Hepatocyte (in vitro differentiated cells): ENCODE measurements at regions not wholly inside any gene's neighbourhood (a gene's known extent, or its start where the extent isn't known, plus 50 kb on each side); places are given as distances from the start of the nearest gene placed in this dataset.

ENCODE experiments used
- EZH2 ChIP-seq: fragments of 200-600 bp; sonication (generic); IDR thresholded peaks from 2 replicates; pipeline ENCODE4 v1.6.1; 2016; ENCODE audit warnings: antibody characterized with exemption, mild to moderate bottlenecking, borderline replicate concordance
- EZH2phosphoT487 ChIP-seq: fragments of 200-600 bp; sonication (generic); IDR thresholded peaks from one replicate; pipeline ENCODE4 v1.6.1; 2018; ENCODE audit warnings: antibody characterized with exemption, mild to moderate bottlenecking, low read depth, moderate library complexity; ENCODE audit not compliant: unreplicated experiment, severe bottlenecking
- TF ChIP-seq, protein P1 (sequence below): fragments of 200-600 bp; sonication (generic); IDR thresholded peaks from 2 replicates; pipeline ENCODE4 v1.5.1; 2016; ENCODE audit warnings: antibody characterized with exemption, mild to moderate bottlenecking; ENCODE audit not compliant: poor library complexity

GRCh38 chr9:81832571-81833285 lies 95.5 kb upstream of the SPATA31D4 start:
- TF ChIP-seq, protein P1, sequence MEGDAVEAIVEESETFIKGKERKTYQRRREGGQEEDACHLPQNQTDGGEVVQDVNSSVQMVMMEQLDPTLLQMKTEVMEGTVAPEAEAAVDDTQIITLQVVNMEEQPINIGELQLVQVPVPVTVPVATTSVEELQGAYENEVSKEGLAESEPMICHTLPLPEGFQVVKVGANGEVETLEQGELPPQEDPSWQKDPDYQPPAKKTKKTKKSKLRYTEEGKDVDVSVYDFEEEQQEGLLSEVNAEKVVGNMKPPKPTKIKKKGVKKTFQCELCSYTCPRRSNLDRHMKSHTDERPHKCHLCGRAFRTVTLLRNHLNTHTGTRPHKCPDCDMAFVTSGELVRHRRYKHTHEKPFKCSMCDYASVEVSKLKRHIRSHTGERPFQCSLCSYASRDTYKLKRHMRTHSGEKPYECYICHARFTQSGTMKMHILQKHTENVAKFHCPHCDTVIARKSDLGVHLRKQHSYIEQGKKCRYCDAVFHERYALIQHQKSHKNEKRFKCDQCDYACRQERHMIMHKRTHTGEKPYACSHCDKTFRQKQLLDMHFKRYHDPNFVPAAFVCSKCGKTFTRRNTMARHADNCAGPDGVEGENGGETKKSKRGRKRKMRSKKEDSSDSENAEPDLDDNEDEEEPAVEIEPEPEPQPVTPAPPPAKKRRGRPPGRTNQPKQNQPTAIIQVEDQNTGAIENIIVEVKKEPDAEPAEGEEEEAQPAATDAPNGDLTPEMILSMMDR = no peak
- TF ChIP-seq EZH2 = no peak
- no peak for TF ChIP-seq EZH2phosphoT487
